PC-9 (cell line): ENCODE measurements at regions not wholly inside any gene's neighbourhood (a gene's known extent, or its start where the extent isn't known, plus 50 kb on each side); places are given as distances from the start of the nearest gene placed in this dataset.

ENCODE experiments used
- CTCF ChIP-seq: fragments of 200-600 bp; sonication (generic); conservative IDR thresholded peaks from 2 replicates; pipeline ENCODE4 v1.6.1; 2017; ENCODE audit warnings: mixed run types, antibody characterized with exemption, mild to moderate bottlenecking, moderate library complexity
- EZH2 ChIP-seq: fragments of 200-600 bp; sonication (generic); IDR thresholded peaks from 2 replicates; pipeline ENCODE4 v1.8.0; 2017; ENCODE audit warnings: antibody characterized with exemption, low read depth

GRCh38 chr10:6783471-6783870 is 203.4 kb upstream of the PRKCQ start:
- TF ChIP-seq CTCF (no peak), EZH2 (no peak)
